ENCODE measurements at regions not wholly inside any gene's neighbourhood (a gene's known extent, or its start where the extent isn't known, plus 50 kb on each side); places are given as distances from the start of the nearest gene placed in this dataset.

DNA sequence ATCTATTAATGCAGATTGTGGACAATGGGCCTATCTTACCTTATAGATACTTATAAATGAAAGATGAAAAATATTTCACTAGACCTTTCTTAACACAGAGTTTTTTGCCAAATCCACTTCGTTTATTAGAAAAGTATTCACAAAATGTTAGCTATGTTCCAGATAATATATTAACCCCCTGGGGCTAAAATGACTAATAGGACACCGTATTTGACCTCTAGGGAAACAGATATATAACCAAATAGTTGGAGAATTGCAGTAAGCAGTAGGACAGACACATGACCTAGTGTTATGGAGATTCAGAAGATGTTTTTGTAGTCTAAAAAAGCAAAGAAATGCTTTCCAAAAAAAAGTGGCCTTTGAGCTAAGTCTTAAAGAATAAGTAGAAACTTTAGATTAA, 106.9 kb downstream of the SEC16B start:
- Mint-ChIP-seq H3K4me3 (no peak overlapping the region), H3K9me3 (peaks cover 0 to 2% of the 10 kb centered on the region in 2 donors), H3K27me3 (no peaks in the 10 kb centered on the region), H3K27ac (no peak overlapping the region), H3K4me1 (no peaks in the 10 kb centered on the region), H3K36me3 (no peaks in the 10 kb centered on the region)
- ATAC-seq (replicated peaks) (no peak), DNase-seq (no peak)

DNA sequence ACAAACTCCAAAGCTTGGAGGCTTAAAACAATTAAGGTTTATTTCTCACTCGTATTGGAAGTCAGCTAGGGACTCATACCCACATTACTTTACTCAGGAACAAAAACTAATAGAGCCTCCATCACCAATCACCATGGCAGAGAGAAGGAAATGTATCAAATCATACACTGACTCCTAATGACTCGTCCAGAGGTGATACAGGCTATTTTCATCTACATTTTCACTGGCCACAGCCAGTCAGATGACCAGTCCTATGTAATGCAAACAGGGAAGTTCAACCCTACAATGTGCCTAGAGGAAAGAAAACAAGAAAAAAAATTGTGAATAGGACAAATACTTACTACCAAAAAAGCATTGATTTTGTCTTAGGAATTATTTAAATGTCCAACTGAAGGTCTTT, 110.3 kb downstream of the SEC16B start:
- Mint-ChIP-seq H3K36me3 (no peaks in the 10 kb centered on the region), H3K27me3 (no peaks in the 10 kb centered on the region), H3K4me3 (no peak overlapping the region), H3K9me3 (peaks cover 0 to 2% of the 10 kb centered on the region in 2 donors), H3K4me1 (no peaks in the 10 kb centered on the region), H3K27ac (no peak overlapping the region)
- ATAC-seq (replicated peaks), result no peak
- no peak for DNase-seq

DNA sequence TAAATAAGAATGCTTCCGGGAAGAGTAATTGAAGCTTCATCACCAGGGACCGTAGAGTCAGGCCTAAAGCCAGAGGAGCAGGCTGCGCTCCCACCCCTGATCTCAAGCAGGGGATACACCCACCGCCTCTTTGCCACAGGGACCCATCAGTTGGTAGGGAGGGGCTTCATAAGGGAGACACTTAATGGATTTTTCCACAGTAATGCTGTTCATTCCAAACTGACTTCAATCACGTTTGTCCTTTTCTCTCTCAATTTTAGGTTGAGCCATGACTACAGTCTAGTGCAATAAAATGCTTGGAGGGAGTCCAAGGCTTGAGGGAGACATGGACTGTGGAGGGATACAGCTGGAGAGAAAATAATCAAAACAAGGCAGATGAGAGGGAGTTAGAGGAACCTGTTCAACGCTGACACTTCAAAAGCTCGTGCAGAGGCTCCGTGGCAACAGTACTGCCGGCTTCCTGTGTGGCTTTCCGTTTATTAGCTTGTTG, 111.5 kb downstream of the SEC16B start:
- peak overlapping the region; percentile 16 for H3K27ac Mint-ChIP-seq
- H3K4me1 Mint-ChIP-seq, result no peaks in the 10 kb centered on the region
- no peaks in the 10 kb centered on the region for H3K27me3 Mint-ChIP-seq
- H3K4me3 Mint-ChIP-seq, result no peak overlapping the region
- H3K9me3 Mint-ChIP-seq, result peaks cover 6% of the 10 kb centered on the region in 2 donors
- no peak for ATAC-seq (replicated peaks)
- no peaks in the 10 kb centered on the region for H3K36me3 Mint-ChIP-seq
- DNase-seq, result no peak

DNA sequence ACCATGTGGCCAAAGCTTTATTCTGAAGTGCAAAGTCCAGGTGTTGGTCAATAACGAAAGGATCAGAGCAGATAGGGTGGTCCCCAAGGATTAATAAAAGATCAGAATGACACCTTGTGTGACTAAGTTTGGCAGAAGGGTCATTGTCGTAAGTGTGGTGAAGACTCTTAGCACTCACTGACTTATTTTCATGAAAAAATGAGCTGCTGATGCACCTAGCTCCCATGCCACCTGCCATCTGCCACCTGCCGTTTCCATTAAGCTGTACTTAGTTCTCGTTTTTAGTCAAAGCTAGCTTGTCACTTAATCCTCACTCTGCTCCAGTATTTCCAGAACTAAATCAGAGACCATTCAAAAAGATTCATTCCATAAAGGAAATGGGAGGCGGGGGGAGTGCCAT, 112.6 kb downstream of the SEC16B start:
- H3K9me3 Mint-ChIP-seq, result peaks cover 5 to 6% of the 10 kb centered on the region in 2 donors
- H3K36me3 Mint-ChIP-seq, result no peaks in the 10 kb centered on the region
- H3K27ac Mint-ChIP-seq, result no peak overlapping the region
- DNase-seq, result no peak
- H3K4me1 Mint-ChIP-seq, result no peaks in the 10 kb centered on the region
- ATAC-seq (replicated peaks), result no peak
- H3K4me3 Mint-ChIP-seq, result no peak overlapping the region
- no peaks in the 10 kb centered on the region for H3K27me3 Mint-ChIP-seq

DNA sequence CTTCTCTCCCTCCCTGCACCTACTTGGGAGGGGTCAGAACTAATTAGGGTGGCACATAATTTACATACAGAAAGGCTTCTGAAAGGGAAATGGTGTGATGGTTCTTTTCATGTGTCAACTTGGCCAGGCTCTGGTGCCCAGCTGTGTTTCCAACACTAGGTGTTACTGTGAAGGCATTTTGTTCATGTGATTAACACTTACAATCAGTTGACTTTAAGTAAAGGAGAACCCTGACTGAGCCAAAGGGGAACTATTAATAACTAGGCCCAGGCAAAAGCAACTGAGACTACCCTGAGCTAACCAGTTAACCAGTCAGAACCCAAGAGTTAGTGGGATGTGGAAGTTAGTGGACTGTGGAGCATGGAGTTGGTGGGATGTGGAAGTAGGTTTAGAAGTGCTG, 114.9 kb downstream of the SEC16B start:
- Mint-ChIP-seq H3K27me3 (no peaks in the 10 kb centered on the region), H3K36me3 (no peaks in the 10 kb centered on the region), H3K9me3 (peaks cover 4 to 6% of the 10 kb centered on the region in 2 donors), H3K4me3 (no peak overlapping the region), H3K4me1 (no peaks in the 10 kb centered on the region), H3K27ac (no peak overlapping the region)
- ATAC-seq (replicated peaks), result no peak
- DNase-seq, result no peak

DNA sequence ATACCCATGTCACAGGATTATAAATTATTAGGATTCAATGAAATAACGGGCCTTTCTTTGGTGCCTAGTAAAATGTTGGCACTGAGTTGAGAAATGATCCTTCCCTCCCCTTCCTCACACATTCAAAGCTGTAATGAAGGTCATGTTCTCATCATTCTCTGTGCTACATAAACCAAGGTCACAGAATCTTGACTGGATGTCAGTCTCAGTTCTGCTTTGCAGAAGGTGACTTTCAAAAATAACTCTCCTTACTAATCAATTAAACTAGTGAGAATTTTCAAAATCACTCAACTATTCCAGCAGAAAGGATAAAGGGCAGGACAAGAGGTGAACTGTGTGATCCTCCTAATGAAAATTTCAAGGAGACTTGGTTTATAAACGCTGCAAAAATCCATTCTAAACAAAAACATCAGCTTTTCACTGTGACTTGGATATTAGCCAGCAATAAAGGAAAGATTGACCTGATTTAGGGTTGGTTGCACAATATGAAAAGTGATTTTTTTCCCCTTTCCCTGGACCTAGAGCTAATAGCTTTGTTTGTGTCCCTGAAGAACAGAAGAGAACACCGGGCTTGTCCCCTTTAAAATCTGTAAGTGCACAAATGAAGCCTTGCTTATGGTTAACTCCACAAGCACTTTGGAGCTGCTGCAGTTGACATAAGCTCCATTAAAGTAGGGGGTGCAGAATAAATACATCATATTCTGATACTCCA, 120.1 kb downstream of the SEC16B start:
- Mint-ChIP-seq H3K36me3 (no peaks in the 10 kb centered on the region), H3K4me3 (no peak overlapping the region), H3K4me1 (no peaks in the 10 kb centered on the region), H3K27ac (no peak overlapping the region), H3K9me3 (peaks cover 4 to 6% of the 10 kb centered on the region in 2 donors), H3K27me3 (no peaks in the 10 kb centered on the region)
- ATAC-seq (replicated peaks) (no peak), DNase-seq (no peak)

DNA sequence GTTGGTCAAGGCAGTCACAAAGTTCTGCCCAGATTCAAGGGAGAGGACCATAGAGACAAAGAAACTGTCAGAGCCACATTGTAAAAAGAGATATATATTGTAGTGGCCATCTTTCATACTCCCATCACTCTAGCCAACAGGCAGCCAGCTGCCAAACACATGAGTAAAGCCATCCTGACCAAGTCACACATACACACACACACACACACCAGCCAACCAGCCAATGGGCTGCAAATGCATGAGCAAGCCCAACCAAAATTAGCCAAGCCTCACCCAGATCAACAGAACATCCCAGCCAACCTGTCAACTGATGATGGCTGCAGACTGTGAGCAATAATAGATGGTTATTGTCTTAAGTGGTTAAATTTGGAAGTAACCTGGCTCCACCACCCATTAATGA, 120.7 kb downstream of the SEC16B start:
- no peak overlapping the region for H3K27ac Mint-ChIP-seq
- H3K4me1 Mint-ChIP-seq, result no peaks in the 10 kb centered on the region
- no peak for DNase-seq
- H3K9me3 Mint-ChIP-seq, result peaks cover 3 to 4% of the 10 kb centered on the region in 2 donors
- ATAC-seq (replicated peaks), result no peak
- H3K27me3 Mint-ChIP-seq, result no peaks in the 10 kb centered on the region
- H3K4me3 Mint-ChIP-seq, result no peak overlapping the region
- no peaks in the 10 kb centered on the region for H3K36me3 Mint-ChIP-seq

DNA sequence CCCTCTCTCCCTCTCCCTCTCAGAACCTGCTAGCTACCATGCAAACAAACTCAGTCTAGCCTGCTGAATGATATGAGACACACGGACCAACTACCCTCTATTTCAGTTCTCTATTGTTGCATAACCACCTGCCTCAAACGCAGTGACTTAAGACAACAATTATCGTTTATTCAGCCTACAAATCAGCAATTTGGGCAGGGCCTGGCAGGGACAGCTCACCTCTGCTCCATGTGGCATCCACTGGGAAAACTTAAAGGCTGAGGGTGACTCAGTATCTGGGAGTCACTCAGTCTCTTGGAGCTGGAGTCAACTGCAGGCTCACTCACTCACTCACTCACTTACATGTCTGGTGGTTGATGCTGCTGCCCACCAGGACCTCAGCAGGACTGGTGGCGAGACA, 121.3 kb downstream of the SEC16B start:
- DNase-seq (no peak), ATAC-seq (replicated peaks) (no peak)
- no peaks in the 10 kb centered on the region for H3K9me3 Mint-ChIP-seq
- H3K27me3 Mint-ChIP-seq, result no peaks in the 10 kb centered on the region
- no peaks in the 10 kb centered on the region for H3K4me1 Mint-ChIP-seq
- H3K4me3 Mint-ChIP-seq, result no peak overlapping the region
- H3K36me3 Mint-ChIP-seq, result no peaks in the 10 kb centered on the region
- no peak overlapping the region for H3K27ac Mint-ChIP-seq

DNA sequence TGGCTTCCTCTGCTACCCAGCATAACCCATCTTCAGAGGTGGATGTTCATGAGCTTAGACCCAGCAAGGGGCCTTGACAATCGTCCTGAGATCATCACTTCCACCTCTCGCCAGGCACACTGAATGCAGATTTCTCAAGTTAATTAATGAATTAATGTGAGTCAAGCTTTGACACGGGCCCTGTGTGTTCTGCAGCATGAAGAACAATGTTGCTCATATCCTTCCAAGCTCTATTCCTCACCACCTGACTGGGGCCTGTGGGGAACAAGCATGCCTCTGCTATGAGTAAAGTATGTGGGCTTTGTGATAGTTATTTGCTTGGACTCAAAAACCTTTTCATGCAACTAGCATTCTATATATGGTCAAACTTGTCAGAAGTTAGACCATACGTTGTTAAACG, 122.0 kb downstream of the SEC16B start:
- H3K36me3 Mint-ChIP-seq, result no peaks in the 10 kb centered on the region
- H3K9me3 Mint-ChIP-seq, result no peaks in the 10 kb centered on the region
- no peaks in the 10 kb centered on the region for H3K4me1 Mint-ChIP-seq
- no peak overlapping the region for H3K4me3 Mint-ChIP-seq
- DNase-seq, result no peak
- H3K27ac Mint-ChIP-seq, result no peak overlapping the region
- no peaks in the 10 kb centered on the region for H3K27me3 Mint-ChIP-seq
- no peak for ATAC-seq (replicated peaks)

DNA sequence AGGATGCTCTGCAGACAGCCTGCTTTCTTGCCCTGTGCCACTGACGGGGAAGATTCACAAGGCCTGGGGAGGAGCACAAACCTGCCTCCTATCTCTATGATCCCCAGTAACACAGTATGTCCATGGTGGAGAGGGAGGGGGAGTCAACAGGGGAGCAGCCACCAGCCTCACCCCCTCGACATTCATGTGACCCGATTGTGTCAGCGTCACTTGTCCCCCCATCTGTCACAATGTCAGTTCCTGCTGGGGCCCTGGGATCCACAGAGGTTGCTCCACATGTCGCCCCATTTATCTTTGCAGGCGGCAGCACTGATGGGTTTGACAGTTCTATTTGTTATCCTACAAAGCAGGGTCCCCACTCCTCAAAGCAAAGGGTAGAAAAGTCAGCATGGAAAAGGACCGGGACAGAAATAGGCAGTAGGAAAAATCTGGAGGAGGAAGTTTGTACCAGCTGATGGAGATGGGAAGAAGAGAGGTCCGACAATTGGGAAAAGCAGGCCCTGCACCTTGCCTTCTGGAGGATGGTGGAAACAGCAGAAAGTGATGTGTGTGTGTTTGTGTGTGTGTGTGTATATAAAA, 130.9 kb downstream of the SEC16B start:
- Mint-ChIP-seq H3K36me3 (no peaks in the 10 kb centered on the region), H3K27me3 (peaks cover 0 to 4% of the 10 kb centered on the region in 2 donors), H3K4me3 (no peak overlapping the region), H3K9me3 (peaks cover 0 to 3% of the 10 kb centered on the region in 2 donors), H3K4me1 (no peaks in the 10 kb centered on the region), H3K27ac (no peak overlapping the region)
- ATAC-seq (replicated peaks), result no peak
- DNase-seq, result no peak

DNA sequence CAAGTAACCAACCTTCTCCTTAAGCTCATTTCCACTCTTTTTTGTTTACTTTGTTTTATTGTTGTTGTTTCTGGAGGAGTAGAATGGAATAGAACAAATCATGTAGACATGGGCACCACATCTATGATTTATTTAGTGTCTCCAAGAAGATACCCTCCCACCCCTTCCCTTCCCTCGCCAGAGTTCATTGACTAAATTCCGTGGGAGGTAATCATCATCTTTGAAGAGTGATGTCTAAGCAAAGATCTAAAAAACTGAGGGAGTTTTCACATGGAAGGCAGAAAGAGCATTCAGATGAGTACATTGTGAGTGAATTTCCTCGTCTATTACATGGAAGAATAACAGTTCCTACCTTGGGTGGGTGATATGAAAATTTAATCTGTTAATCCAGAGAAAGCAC, 136.2 kb downstream of the SEC16B start:
- Mint-ChIP-seq H3K27me3 (no peaks in the 10 kb centered on the region), H3K36me3 (no peaks in the 10 kb centered on the region), H3K27ac (no peak overlapping the region), H3K4me1 (no peaks in the 10 kb centered on the region), H3K4me3 (no peak overlapping the region), H3K9me3 (peaks cover 0 to 4% of the 10 kb centered on the region in 2 donors)
- DNase-seq, result no peak
- no peak for ATAC-seq (replicated peaks)

DNA sequence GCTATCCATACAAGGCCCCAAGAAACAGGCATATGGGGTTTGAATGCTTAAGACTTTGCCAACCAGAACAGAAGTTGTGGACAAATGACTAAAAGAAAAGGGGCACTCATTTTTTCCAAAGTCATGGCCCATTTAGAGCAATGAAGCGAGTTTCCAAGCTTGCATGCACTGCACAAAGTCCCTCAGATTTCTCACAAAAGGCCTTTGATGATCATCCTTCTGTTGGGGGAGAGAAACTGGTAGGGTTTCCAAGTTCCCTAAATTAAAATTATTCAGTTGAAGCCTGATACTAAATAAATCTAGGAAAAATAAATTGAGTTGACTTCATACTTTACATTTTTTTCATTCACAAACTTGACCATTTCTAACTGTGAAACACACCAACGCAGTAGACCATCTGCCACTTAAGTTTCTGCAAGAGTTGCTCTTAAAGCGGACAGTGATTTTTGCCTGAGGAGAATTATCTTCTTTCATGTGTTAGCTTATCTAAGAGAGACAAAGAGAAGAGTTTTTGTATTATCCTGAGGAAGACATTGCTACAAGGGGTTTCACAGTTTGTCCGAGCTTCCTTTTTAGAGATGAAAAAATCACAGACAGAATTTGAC, 139.2 kb downstream of the SEC16B start:
- ATAC-seq (replicated peaks), result no peak

DNA sequence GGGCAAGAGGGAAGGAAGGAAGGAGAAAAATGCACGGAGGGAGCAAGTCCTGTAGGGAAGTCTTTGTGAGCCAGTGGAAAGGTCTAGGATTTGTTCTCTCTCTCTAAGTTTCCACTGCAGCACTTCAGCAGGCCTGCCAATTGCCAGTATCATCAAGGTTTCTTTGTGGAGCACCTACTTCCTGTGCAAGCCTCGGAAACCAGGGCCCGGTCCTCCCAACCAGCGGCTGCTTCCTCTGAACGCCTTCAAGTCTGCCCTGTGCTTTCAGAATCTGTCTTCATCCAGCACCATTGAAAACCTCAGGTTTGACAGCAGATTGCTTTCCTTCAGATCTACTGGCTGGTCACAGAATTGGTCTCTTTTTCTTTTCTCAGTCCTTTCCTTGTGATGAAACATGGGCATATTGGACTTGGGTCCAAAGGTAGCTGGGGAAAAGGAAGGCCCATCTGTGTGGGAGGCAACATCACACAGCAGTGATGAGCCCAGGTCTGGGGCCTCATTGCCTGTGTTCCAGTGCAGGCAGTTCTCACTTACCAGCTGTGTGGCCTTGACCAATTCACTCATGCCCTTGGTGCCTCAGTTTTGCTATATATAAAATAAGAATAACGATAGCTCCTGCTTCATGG, 144.5 kb downstream of the SEC16B start:
- Mint-ChIP-seq H3K4me3 (no peak overlapping the region), H3K4me1 (no peaks in the 10 kb centered on the region), H3K27ac (no peak overlapping the region), H3K27me3 (no peaks in the 10 kb centered on the region), H3K36me3 (no peaks in the 10 kb centered on the region), H3K9me3 (peaks cover 0 to 5% of the 10 kb centered on the region in 2 donors)
- DNase-seq, result no peak
- no peak for ATAC-seq (replicated peaks)

More for the DNA sequence above, 139.2 kb downstream of the SEC16B start:
- no peak for DNase-seq
- Mint-ChIP-seq H3K27ac (no peak overlapping the region), H3K4me3 (no peak overlapping the region), H3K36me3 (no peaks in the 10 kb centered on the region), H3K9me3 (peaks cover 0 to 7% of the 10 kb centered on the region in 2 donors), H3K4me1 (no peaks in the 10 kb centered on the region), H3K27me3 (no peaks in the 10 kb centered on the region)

DNA sequence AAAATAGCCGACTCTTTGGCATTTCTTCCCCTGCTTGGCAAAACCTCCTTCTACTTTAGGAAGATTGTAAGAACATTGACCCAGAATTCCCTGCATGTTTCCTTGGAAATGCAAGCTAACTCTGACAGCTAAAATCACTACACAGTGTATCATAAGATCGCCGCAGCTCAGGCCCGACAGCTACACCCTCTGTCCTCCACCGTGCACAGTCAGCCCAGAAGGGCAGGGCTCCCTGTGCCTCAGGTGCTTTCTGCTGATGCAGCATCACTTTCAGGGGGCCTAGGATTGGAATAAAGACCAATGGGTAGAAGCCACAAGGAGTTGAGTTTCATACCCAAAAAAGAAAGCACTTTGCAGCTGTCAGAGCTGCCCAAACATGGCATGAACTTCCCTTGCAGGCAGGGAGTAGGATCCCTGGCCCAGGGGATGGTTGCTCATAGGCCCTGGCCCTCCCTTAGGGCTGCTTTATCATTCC, 145.3 kb downstream of the SEC16B start:
- ATAC-seq (replicated peaks) (no peak), DNase-seq (no peak)
- no peaks in the 10 kb centered on the region for H3K4me1 Mint-ChIP-seq
- peaks cover 0 to 5% of the 10 kb centered on the region in 2 donors for H3K9me3 Mint-ChIP-seq
- no peaks in the 10 kb centered on the region for H3K27me3 Mint-ChIP-seq
- no peaks in the 10 kb centered on the region for H3K36me3 Mint-ChIP-seq
- H3K4me3 Mint-ChIP-seq, result no peak overlapping the region
- no peak overlapping the region for H3K27ac Mint-ChIP-seq
